NCI-H1694 (cell line): ENCODE measurements at regions not wholly inside any gene's neighbourhood (a gene's known extent, or its start where the extent isn't known, plus 50 kb on each side); places are given as distances from the start of the nearest gene placed in this dataset.

Experiments
- DNase-seq: peaks from one replicate; lab custom pipeline; 2025; lab: John Stamatoyannopoulos, UW

DNA sequence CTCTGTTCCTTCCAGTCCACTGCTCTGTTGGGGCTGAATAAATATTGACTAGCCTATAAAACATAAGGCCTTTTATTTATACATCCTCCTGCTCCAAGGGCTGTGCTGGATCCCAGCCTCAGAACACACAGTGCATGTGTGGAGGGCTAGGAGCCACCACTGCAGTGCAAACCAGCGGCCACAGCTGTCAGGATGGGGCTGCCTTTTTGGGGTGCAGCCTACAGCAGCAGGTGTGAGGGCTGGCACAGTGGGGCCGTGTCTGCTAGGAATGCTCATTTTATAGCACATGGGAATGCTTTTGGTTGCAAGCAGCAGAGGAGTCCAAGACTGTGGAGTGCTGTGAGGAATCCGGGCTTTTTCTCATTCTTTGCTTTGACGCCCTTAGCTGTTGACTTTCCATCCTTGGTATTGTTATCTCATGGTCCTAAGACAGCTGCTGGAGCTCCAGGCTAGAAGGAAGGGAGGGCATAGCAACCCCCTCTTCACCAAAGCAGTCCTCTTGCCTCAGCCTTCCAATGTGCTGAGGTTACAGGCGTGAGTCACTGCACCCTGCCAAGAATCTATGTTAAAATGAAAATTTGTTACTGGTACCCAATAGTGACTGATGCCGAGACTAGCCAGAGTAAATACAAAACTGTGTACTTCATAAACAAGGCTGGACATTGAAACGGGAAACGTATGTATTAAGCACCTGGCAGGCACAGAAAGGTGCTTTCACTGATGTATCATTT lies 334.3 kb upstream of the GATB start:
- DNase-seq: no peak

GRCh38 chr4:152091405-152091804 lies 330.6 kb upstream of the GATB start:
- no peak for DNase-seq

DNA sequence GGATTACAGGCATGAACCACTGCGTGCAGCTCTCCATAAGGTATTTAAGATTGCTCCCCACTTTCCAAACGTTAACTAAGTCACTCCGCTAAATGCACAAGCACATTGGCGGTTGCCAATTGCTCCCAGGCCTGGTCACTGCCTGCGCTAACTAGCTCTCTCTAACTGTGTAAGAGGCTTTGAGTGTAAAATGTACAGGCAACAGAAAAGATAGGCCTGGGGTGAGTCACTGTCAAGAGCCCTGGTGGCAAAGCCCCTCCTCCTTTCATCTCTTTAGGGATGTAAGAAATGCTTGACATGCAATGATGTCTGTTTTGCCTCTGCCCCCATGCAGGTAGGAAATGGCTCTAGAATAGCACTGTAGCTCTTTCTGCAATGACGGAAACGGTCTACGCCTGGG lies 329.7 kb upstream of the GATB start:
- DNase-seq: no peak

DNA sequence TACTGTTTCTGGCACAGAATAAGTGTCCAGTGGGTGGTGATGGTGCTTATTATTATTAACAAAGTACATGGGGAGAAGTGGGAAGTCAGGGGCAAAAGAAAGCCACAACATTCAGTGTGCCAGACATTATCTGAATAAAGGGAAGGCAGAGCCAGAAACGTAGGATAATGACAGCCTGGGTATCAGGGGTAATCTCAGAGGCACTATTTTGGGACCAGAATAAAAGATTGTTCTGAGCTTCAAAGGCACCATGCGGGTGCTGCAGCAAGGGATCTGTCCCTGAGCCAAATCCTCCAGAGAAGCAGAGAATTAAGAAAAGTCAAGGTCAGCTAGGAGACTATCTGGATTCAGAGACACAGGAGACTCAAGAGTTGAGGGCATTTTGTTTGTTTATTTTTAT lies 328.8 kb upstream of the GATB start:
- DNase-seq: no peak

- DNase-seq: no peak
Observed at GRCh38 chr4:152087335-152087734, 326.5 kb upstream of the GATB start.

GRCh38 chr4:152085657-152086056 lies 324.9 kb upstream of the GATB start:
- no peak for DNase-seq

DNA sequence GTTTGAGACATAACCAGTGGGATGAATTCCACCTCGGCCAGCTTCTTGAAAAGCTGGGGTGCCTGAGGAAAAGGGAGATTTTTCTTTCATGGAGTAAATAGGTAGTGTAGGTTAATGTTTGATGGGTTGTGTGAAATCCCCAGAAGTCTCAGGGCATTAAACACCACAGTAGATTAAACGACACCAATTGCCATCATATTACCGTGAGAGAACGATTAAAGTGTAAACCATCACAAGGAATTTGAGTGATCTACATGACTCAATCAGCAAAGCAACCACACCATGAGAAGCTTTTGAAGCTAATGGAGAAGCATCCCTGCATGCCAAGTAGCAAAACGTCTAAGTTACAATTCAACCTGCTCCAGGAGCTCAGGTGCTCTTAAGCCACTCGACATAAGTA lies 322.5 kb upstream of the GATB start:
- no peak for DNase-seq

DNA sequence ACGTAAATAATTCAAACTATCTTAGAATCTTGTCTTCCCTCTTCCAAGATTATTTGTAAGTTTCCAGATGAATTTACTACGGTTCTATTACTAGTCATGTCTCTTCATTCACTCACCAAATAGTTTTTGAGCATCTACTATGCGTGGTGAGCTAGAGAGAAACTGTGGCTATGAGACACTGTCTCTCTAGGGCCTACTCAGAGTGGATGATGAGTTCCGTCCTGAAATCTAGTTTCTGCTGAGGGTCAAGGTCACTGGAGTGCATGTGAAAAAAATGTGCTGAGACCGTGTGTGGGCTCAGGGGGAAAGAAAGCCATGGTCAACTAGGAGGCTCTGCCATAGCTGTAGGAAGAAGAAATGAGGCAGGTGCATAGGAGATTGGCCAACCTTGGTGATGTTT lies 320.2 kb upstream of the GATB start:
- DNase-seq: no peak

GRCh38 chr4:152079543-152080293 lies 318.9 kb upstream of the GATB start:
- DNase-seq: no peak

GRCh38 chr4:152079079-152079478 lies 318.3 kb upstream of the GATB start:
- DNase-seq: no peak

DNA sequence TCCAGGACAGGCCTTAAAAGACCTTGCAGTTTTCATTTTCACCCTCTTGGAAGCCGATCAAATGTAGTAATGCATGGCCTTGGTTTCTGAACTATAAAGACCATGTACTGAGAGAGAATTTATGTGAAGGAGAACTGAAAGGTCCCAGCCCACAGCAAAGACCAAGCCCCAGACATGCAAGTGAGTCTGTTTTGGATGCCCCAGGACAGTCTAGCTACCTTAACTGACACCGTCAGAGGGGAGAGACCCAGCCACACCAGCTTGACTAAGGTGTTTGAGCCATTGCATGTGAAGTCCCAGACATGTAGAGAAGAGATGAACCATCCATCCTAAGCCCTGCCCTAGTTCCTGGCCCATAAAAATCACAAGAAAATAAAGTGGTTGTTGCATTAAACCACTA lies 316.8 kb upstream of the GATB start:
- DNase-seq: no peak

- DNase-seq: no peak
Observed at GRCh38 chr4:152075253-152075928, 314.6 kb upstream of the GATB start.

GRCh38 chr4:152074573-152074972 lies 313.8 kb upstream of the GATB start:
- no peak for DNase-seq

GRCh38 chr4:152074088-152074437 lies 313.3 kb upstream of the GATB start:
- DNase-seq: no peak

DNA sequence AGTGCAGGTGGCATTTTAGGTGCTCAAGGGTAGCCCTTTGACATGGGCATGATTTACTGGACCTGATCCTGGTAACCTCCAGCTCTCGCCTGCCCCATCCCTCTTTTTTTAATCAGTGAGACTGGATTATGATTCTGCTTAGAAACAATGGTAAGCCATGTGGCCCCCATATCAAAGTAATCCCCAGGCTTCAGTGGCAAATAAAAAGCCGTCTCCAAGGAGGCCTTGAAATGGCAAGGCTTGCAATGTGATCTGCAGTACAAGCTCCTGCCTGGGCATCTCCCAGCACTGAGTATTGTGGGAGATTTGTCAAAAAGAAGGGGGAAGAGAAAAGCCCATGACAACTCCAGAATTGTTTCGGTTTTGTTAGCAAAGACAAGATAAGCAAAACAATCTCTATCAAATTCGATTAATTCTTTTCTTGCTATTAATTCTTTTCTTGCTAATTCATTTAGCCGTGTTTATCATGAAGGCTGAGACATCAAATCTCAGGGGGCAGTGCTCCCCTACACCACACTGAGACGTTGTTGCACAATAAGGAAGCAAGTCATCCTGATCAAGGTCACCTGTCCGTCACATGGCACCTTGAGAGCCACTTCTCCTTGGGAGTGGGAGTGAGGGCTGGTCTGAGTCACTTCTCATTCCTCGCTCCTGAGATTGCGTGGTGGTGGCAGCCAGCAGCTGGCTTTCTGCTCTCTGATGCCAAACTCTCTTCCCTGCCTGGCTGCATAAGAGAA lies 312.7 kb upstream of the GATB start:
- no peak for DNase-seq

GRCh38 chr4:152072906-152073305 lies 312.1 kb upstream of the GATB start:
- DNase-seq: no peak

GRCh38 chr4:152072001-152072485 lies 311.2 kb upstream of the GATB start:
- DNase-seq: no peak

DNA sequence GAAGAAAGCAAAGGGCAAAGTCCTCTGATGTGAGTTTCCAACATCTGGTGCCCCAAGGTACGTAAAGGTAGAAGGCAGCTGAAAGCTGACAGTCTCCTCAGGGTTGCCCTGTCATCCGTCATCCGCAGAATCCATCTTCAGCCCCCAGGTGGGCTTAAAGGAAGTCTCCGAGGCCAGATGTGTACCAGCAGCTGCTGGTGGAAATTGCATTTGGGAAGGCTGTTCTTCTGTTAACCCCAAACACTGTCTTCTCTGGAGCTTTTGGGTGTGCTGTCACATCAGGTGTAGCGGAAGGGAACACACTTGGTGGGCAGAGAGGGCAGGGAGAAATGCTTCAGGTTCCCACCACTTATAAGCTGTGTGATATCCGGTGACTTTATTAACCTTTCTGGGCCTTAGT lies 310.0 kb upstream of the GATB start:
- no peak for DNase-seq

GRCh38 chr4:152068866-152069265 lies 308.1 kb upstream of the GATB start:
- DNase-seq: no peak

GRCh38 chr4:152065545-152065944 lies 304.7 kb upstream of the GATB start:
- no peak for DNase-seq

- DNase-seq: no peak
Observed at GRCh38 chr4:152064753-152065152, 303.9 kb upstream of the GATB start.

- DNase-seq: no peak
Observed at GRCh38 chr4:152064282-152064681, 303.5 kb upstream of the GATB start.
